Progenitor cell of endocrine pancreas (in vitro differentiated cells): ENCODE measurements at regions not wholly inside any gene's neighbourhood (a gene's known extent, or its start where the extent isn't known, plus 50 kb on each side); places are given as distances from the start of the nearest gene placed in this dataset.

Experiments
- DNase-seq: peaks from one replicate; pipeline ENCODE4 v3.0.0; 2021; ENCODE audit warnings: low spot score; ENCODE audit not compliant: unreplicated experiment
- H3K27ac Mint-ChIP-seq: 2 replicates; pipeline ENCODE4 v1.8.0; 2021; ENCODE audit warnings: mild to moderate bottlenecking, moderate library complexity, mixed read lengths
- H3K27me3 Mint-ChIP-seq: 2 replicates; pipeline ENCODE4 v1.8.0; 2021; ENCODE audit warnings: mixed read lengths
- H3K36me3 Mint-ChIP-seq: 2 replicates; pipeline ENCODE4 v1.8.0; 2022; ENCODE audit warnings: mixed read lengths; ENCODE audit not compliant: insufficient read depth
- H3K4me1 Mint-ChIP-seq: 2 replicates; pipeline ENCODE4 v1.8.0; 2021; ENCODE audit warnings: low read depth, mixed read lengths
- H3K4me3 Mint-ChIP-seq: 2 replicates; pipeline ENCODE4 v1.8.0; 2021; ENCODE audit warnings: low read depth, mild to moderate bottlenecking, moderate library complexity, mixed read lengths
- H3K9me3 Mint-ChIP-seq: 2 replicates; pipeline ENCODE4 v1.8.0; 2021; ENCODE audit warnings: low read depth, mixed read lengths
- CTCF ChIP-seq: fragments of 200-600 bp; sonication (generic); IDR thresholded peaks from one replicate; pipeline ENCODE4 v1.5.0; 2021; ENCODE audit warnings: antibody characterized with exemption, mild to moderate bottlenecking; ENCODE audit not compliant: unreplicated experiment

GRCh38 chr10:78751716-78752115, 317.1 kb upstream of the ZMIZ1 start:
- no peak overlapping the region for H3K4me3 Mint-ChIP-seq
- TF ChIP-seq CTCF: no peak
- peaks cover 9% of the 10 kb centered on the region for H3K4me1 Mint-ChIP-seq
- H3K27me3 Mint-ChIP-seq: peaks cover 35% of the 10 kb centered on the region
- no peaks in the 10 kb centered on the region for H3K9me3 Mint-ChIP-seq
- no peak overlapping the region for H3K27ac Mint-ChIP-seq
- no peak for DNase-seq
- H3K36me3 Mint-ChIP-seq: no peaks in the 10 kb centered on the region

- DNase-seq: no peak
- peaks cover 39% of the 10 kb centered on the region for H3K27me3 Mint-ChIP-seq
- no peak for TF ChIP-seq CTCF
- H3K9me3 Mint-ChIP-seq: no peaks in the 10 kb centered on the region
- H3K36me3 Mint-ChIP-seq: no peaks in the 10 kb centered on the region
- no peak overlapping the region for H3K27ac Mint-ChIP-seq
- H3K4me1 Mint-ChIP-seq: peaks cover 10% of the 10 kb centered on the region
- no peak overlapping the region for H3K4me3 Mint-ChIP-seq
These were observed 316.5 kb upstream of the ZMIZ1 start for GRCh38 chr10:78752221-78752620.

GRCh38 chr10:78752708-78753107, 316.1 kb upstream of the ZMIZ1 start:
- H3K27ac Mint-ChIP-seq: no peak overlapping the region
- H3K4me3 Mint-ChIP-seq: no peak overlapping the region
- H3K36me3 Mint-ChIP-seq: no peaks in the 10 kb centered on the region

GRCh38 chr10:78754269-78755062, 314.3 kb upstream of the ZMIZ1 start:
- Mint-ChIP-seq H3K9me3 (no peaks in the 10 kb centered on the region), H3K27me3 (peaks cover 47% of the 10 kb centered on the region), H3K4me1 (peaks cover 5% of the 10 kb centered on the region), H3K27ac (no peak overlapping the region), H3K4me3 (no peak overlapping the region), H3K36me3 (no peaks in the 10 kb centered on the region)
- no peak for DNase-seq
- no peak for TF ChIP-seq CTCF

More at GRCh38 chr10:78752708-78753107, 316.1 kb upstream of the ZMIZ1 start:
- DNase-seq: no peak
- Mint-ChIP-seq H3K27me3 (peaks cover 44% of the 10 kb centered on the region), H3K4me1 (peaks cover 6% of the 10 kb centered on the region), H3K9me3 (no peaks in the 10 kb centered on the region)
- no peak for TF ChIP-seq CTCF

GRCh38 chr10:78755063-78755701, 313.6 kb upstream of the ZMIZ1 start:
- peaks cover 5% of the 10 kb centered on the region for H3K4me1 Mint-ChIP-seq
- no peak overlapping the region for H3K27ac Mint-ChIP-seq
- DNase-seq: no peak
- H3K9me3 Mint-ChIP-seq: no peaks in the 10 kb centered on the region
- no peak for TF ChIP-seq CTCF
- no peak overlapping the region for H3K4me3 Mint-ChIP-seq
- peaks cover 53% of the 10 kb centered on the region for H3K27me3 Mint-ChIP-seq
- H3K36me3 Mint-ChIP-seq: no peaks in the 10 kb centered on the region
